GM21528 (cell line): ENCODE measurements at regions not wholly inside any gene's neighbourhood (a gene's known extent, or its start where the extent isn't known, plus 50 kb on each side); places are given as distances from the start of the nearest gene placed in this dataset.
A peak's percentile ranks its signal among the peaks of the same experiment; 100 is the strongest.
"Not testable (repeated sequence)": the region's sequence is repeated elsewhere in the genome, so short reads cannot be mapped to it uniquely, and the experiment has no call there.

Source experiments
- ATAC-seq: cut with Tn5 transposase; IDR thresholded peaks from one replicate; pipeline ENCODE4 v1.9.1; 2021; ENCODE audit warnings: mild to moderate bottlenecking, moderate library complexity; ENCODE audit not compliant: unreplicated experiment, low FRiP score

GRCh38 chr4:152200511-152201333, 335.2 kb downstream of the FBXW7 start:
- ATAC-seq = no peak

GRCh38 chr4:152197211-152197610, 338.7 kb downstream of the FBXW7 start:
- no peak for ATAC-seq

- ATAC-seq = no peak
Observed at GRCh38 chr4:152195888-152196287, 340.0 kb downstream of the FBXW7 start.

DNA sequence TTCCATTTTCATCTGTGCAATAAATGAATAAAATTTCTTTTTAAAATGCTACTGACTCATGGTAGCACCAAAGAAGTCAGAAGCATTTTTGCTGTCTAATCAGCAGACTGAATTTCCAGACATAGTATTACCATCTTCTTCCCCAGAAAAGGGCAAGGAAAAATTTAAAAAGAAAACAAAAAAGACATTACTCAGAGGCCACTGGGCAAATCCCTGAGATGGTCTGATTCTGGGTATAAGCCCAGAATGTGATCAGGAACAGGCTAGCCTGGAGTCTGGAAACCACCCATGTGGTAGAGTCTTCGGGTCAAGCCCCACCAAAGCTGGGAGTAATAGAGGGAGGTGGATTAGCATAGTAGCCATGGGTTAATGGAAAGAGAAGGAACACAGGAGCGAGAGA, 342.8 kb downstream of the FBXW7 start:
- ATAC-seq = no peak

- no peak for ATAC-seq
Observed at GRCh38 chr4:152190907-152191306, 345.0 kb downstream of the FBXW7 start.

GRCh38 chr4:152189451-152190179, 346.3 kb downstream of the FBXW7 start:
- peak; percentile 76 for ATAC-seq

DNA sequence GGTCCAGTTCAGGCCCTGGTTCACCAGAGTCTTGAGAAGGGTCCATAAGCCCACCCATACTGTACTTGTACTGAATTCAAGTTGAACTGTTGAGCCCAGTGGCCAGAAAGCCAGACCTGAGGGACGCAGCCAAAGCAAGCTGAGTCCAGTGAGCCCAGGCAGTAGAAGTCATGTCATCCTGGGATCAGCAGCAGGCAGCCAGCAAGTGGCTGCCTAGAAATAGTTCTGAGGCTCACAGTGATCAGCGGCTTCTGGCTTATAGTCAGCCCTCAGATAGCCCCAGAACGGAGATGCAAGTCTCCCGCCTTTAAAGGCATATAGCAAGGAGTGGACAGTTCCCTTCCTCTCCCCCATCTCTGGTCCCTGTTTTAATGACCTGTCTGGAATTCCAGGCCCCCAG, 347.1 kb downstream of the FBXW7 start:
- no peak for ATAC-seq

GRCh38 chr4:152187693-152188092, 348.2 kb downstream of the FBXW7 start:
- no peak for ATAC-seq

DNA sequence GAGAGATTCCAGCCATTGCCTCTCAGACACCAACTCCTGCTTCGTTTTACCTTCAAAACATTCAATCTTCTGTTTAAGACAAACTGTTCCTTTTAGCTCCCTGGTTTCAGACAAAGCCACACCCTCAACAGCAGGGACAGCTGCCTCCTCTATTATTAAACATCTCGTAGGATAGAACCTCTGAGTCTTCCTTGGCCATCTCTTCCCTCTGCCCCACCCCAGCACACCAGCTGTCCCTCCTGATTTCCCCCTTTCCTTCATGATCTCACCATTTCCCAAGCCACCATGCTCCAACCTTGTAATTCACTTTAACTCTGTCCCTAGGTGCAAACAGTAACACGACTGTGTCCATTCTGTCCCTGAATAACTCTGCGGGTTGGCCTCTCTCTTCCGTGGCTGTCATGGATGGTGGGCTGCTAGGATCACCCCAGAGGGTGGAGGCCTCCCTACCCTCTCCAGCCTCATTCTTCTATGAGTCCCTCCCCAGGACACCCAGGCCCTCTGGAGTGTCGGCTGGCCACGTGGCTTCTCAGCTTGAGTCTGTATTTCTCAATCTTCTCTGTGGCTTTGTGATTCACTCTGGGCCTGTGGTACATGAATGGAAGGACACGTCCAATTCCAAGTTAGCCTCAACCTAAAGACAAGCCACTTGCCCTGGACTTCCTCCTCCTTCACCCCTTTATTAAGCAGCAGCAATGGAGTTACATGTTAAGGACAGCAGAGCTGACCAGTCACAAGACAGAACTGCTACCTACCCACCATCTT, 349.9 kb downstream of the FBXW7 start:
- ATAC-seq = no peak

- ATAC-seq = no peak
Observed at GRCh38 chr4:152181150-152181549, 354.7 kb downstream of the FBXW7 start.

- no peak for ATAC-seq
Observed at GRCh38 chr4:152180369-152180768, 355.5 kb downstream of the FBXW7 start.

- ATAC-seq = not testable (repeated sequence)
Observed at GRCh38 chr4:152177538-152177937, 358.4 kb downstream of the FBXW7 start.

- no peak for ATAC-seq
Observed at GRCh38 chr4:152176627-152177214, 359.2 kb downstream of the FBXW7 start.

- no peak for ATAC-seq
Observed at GRCh38 chr4:152175586-152175985, 360.3 kb downstream of the FBXW7 start.

DNA sequence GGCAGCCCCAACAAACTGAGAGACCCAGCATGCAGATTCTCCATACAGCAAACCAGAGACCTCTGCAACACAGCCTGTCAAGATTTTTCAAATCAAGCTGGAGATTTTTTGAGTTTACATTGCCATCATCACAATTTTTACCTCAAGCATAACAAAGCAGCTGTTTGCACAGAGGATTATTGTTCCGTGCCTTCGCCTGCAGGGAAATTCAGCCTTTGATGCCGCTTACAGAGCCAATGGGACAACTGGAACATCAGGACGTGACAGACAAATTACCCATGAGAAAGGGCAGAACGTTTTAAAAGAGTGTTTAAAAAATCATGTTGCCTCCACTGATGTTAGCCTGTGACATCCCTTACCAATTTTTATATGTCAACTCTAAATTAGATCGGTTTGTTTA, 363.7 kb downstream of the FBXW7 start:
- ATAC-seq = no peak

GRCh38 chr4:152171556-152171955, 364.3 kb downstream of the FBXW7 start:
- ATAC-seq = no peak

DNA sequence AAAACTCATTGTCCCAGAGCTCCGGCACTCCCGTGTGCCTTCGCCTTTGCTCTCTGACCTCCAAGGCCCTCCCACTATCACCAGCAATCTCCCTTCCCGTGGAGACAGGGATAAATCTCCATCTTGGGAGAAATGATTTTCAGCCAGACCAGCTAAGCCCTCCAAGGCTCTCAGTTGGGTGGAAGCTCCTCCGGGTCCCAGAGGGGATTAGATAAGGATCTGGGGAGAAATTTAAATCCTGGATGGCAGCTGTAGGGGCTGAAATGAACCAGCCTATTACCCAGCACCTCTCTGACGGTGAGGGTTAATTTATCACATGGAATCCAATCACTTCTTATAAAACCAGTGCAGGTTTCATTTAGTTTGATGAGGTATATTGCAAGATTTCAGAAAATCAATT, 366.2 kb downstream of the FBXW7 start:
- no peak for ATAC-seq

DNA sequence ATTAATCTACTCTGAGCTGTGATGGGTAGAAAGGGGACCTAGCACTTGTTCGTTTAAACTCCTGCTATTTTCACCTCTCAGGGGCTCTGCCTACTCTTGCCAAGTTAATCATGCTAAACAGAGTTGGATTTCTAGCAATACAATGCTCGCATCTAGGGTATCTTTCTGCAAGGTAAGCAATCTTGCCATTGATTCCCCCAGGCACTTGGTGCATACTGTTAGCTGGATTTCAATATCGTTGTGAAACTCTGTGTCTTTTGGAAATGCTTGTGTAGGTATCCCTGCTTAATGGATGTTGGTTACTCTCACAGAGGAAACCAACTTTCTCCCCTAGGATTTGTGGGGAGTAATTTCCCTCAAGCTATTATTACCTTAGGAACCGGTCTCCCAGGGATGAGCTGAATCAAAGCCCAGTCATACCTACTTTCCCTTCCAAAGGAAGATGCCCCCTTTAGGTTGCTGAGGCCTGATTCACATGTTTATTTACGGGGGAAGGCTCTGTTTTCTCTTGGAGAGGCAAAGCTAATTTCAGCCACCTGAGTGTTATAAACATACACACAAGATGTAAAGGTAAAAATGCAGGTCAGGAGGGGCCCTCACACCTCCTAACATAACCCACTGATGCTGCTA, 366.8 kb downstream of the FBXW7 start:
- ATAC-seq = no peak

DNA sequence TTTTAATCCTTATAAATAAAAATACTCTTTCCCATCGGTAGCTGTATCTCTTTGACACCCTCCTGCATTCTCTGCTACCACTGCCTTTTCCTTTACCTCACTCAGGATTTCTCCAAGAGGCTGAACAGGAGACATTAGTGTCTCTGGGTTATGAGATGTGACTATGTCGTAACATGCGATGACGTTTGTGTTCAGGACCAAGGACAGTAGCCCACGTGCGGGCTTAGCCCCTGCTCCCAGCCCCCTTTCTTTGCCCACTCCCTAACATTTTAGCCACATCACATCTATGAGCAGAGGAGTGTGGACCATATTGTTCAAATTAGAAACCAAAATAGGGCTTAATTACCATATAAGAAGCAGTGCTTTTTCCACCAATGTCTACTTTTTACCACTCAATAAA, 369.3 kb downstream of the FBXW7 start:
- no peak for ATAC-seq

DNA sequence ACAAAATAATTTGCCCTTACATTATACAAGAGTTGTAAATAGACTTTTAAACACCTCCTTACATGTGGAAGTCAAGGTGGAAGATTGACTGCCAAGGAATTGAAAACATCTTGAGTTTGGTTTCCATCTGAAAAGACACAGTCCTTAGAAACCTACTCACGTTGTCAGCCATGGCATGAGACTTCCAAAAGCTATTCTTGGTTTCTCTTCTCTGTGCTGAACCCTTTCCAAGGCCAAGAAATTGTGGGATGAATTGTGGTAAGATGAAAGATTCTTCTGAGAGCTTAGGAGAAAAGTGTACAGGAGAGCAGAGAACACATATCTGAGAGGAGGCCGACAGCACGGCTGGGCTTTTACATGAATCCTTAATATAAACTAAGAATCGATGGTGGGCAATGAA, 370.0 kb downstream of the FBXW7 start:
- no peak for ATAC-seq
